Aorta (tissue), 5 donors: ENCODE measurements at regions not wholly inside any gene's neighbourhood (a gene's known extent, or its start where the extent isn't known, plus 50 kb on each side); places are given as distances from the start of the nearest gene placed in this dataset.
A peak's percentile ranks its signal among the peaks of the same experiment; 100 is the strongest.

ENCODE experiments used
- ATAC-seq: fragments of 200-7000 bp; cut with Tn5 transposase; one replicate; pipeline ENCODE4 v1.9.1; 2022; ENCODE audit warnings: moderate library complexity; ENCODE audit not compliant: low FRiP score
- DNase-seq, 2 donors: peaks; one replicate each; pipeline ENCODE4 v3.0.0-alpha.2; 2020
- H3K27ac ChIP-seq, 2 donors: one replicate each; pipeline ENCODE4 v1.5.1; 2013; ENCODE audit warnings: low read length in 2 of 2, mild to moderate bottlenecking in 2 of 2, moderate library complexity in 2 of 2, control low read depth in 1 of 2, inconsistent platforms in 1 of 2, low read depth in 1 of 2
- H3K27me3 ChIP-seq, 2 donors: one replicate each; pipeline ENCODE4 v1.6.1; 2013; ENCODE audit warnings: control low read depth in 1 of 2, low read length in 1 of 2, mild to moderate bottlenecking in 1 of 2, moderate library complexity in 1 of 2; ENCODE audit not compliant: insufficient read depth in 2 of 2, control insufficient read depth in 1 of 2
- H3K36me3 ChIP-seq, 2 donors: one replicate each; pipeline ENCODE4 v1.6.1; 2013; ENCODE audit warnings: control low read depth in 1 of 2, low read length in 1 of 2, mild to moderate bottlenecking in 1 of 2; ENCODE audit not compliant: insufficient read depth in 2 of 2, control insufficient read depth in 1 of 2
- H3K4me1 ChIP-seq, 2 donors: one replicate each; pipeline ENCODE4 v1.6.1; 2013; ENCODE audit warnings: low read length in 2 of 2, control low read depth in 1 of 2, mild to moderate bottlenecking in 1 of 2, moderate library complexity in 1 of 2; ENCODE audit not compliant: insufficient read depth in 2 of 2, control insufficient read depth in 1 of 2
- H3K4me3 ChIP-seq, 2 donors: one replicate each; pipeline ENCODE4 v1.5.1; 2013; ENCODE audit warnings: low read length in 2 of 2, control low read depth in 1 of 2, mild to moderate bottlenecking in 1 of 2
- H3K9me3 ChIP-seq: one replicate; pipeline ENCODE4 v1.6.1; 2013; ENCODE audit warnings: mild to moderate bottlenecking, low read length; ENCODE audit not compliant: control insufficient read depth
- WGBS, 2 donors: extraction: QIAGEN DNeasy Blood & Tissue Kit; methylation state at CpG; one replicate each; pipeline ENCODE4 v1.1.7; 2013; 5-methylcytosine and 5-hydroxymethylcytosine counted together
- intact Hi-C, 2 donors: fragments of 100-400 bp; cut with DNase I; formaldehyde crosslinking; loops; one replicate each; pipeline versions ENCODE4 v1.14.2 to v1.15.0; 2022
- donor health status: healthy with polysubstance abuse.
- donor health status: Bipolar disorder and iron deficiency.
- donor health status: DM: no; HTN: no; CAD: no.
- donor health status: DM: no; HTN: no; CAD: no.
- donor health status: DM: yes; HTN: yes; CAD: no.

DNA sequence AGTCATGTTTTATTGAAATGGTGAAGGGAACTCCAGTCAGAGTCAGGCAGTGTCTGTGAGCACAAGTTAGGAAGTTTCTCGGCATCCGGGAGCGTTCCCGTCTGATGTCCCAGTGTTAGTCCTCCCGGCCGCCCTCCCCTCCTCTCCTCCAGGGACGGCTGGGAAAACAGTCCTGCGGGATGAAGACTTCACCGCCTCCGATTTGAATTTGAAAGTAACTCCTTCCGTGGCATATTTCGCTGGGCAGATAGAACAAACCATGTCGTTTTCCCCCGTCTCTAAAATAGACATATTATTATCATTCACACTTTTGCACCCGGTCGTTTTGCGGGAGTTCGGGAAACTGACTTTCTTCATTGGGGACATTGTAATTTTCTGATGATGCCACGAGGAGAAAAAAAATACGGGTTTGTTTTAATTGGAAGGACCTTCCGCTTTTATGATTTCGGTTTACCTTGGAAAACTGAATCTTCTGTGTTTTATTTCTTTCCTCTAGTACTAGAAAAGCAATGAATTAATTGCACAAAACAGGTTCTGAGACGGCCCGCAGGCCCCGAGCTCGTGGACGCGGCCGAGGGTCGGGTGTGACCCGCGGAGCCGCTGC lies 76.6 kb downstream of the ZIC5 start:
- H3K4me1 ChIP-seq: no peaks in the 10 kb centered on the region
- peaks cover 0 to 3% of the 10 kb centered on the region in 2 donors for H3K27me3 ChIP-seq
- intact Hi-C loops: no loop called here
- ATAC-seq (no peak), DNase-seq (no peak)
- WGBS, 2 donors: 9 to 11% methylated on average over 33 of the region's 33 CpGs
- H3K9me3 ChIP-seq: no peaks in the 10 kb centered on the region
- no peak overlapping the region for H3K27ac ChIP-seq
- peak overlapping the region; percentile 0 to 27 for H3K4me3 ChIP-seq
- H3K36me3 ChIP-seq: no peaks in the 10 kb centered on the region

DNA sequence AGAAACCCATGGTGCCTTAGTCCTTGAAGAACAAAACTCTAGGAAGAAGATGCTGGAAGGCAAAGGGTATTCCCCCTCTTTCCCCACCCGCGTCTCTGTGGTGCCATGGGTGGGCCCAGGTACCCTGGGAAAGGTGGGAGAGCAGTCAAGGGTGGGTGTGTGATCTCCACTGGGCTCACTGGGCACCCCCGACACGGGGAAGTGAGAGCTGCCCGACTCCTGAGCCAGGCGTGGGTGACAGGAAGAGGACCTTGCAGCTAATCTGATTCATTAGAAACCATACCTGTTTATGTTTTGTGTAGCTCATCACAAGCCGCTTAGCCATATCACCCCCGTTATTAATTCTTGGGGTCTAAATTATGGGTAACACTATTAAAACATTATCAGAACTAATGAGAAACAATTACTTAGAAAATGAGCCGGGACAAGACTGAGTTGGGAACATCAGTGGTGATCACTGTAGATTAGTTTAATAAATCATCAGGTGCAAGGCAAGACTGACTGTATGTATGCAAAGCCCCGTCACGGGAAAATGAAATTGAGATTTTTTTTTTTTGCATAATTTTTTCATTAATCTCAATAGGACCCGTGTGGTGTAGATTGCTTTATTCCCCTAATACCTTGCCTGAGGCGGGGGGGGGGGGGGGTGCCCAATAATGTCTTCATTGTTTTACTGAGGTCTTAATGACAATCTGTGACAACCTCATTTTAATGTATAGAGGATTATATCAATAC lies 77.3 kb downstream of the ZIC5 start:
- intact Hi-C loops: no loop called here
- Histone ChIP-seq H3K27ac (no peak overlapping the region), H3K27me3 (peaks cover 0 to 3% of the 10 kb centered on the region in 2 donors)

DNA sequence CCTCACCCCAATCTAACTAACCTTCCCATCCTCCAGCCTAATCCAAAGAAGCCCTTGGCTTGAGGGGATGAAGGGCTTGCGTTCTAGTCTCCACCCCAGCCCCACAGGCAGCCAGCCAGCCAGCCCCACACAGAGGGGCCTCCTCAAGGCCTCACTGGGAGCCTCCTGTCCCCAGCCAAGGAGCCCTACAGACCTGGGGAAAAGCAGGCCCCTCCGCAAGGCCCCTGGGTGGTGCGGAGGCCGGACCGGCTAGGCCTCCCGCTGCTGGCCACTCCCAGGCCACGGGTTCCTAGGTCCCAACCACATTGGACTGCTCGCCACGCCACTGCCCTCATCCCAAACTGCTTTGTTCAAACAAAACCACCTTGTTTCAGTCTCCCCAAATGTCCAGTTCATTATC lies 78.0 kb downstream of the ZIC5 start:
- intact Hi-C loops: no loop called here
- Histone ChIP-seq H3K27me3 (peaks cover 0 to 3% of the 10 kb centered on the region in 2 donors), H3K36me3 (no peaks in the 10 kb centered on the region), H3K9me3 (no peaks in the 10 kb centered on the region), H3K27ac (no peak overlapping the region), H3K4me1 (no peaks in the 10 kb centered on the region), H3K4me3 (no peak overlapping the region)
- ATAC-seq: peak; percentile 31
- DNase-seq: no peak
- 92 to 99% methylated on average over 9 of the region's 9 CpGs for WGBS, 2 donors

More for the DNA sequence above, 77.3 kb downstream of the ZIC5 start:
- no peak for ATAC-seq
- Histone ChIP-seq H3K36me3 (no peaks in the 10 kb centered on the region), H3K4me1 (no peaks in the 10 kb centered on the region), H3K9me3 (no peaks in the 10 kb centered on the region), H3K4me3 (no peak overlapping the region)
- WGBS, 2 donors: 87 to 88% methylated on average over 13 of the region's 13 CpGs
- DNase-seq: no peak

DNA sequence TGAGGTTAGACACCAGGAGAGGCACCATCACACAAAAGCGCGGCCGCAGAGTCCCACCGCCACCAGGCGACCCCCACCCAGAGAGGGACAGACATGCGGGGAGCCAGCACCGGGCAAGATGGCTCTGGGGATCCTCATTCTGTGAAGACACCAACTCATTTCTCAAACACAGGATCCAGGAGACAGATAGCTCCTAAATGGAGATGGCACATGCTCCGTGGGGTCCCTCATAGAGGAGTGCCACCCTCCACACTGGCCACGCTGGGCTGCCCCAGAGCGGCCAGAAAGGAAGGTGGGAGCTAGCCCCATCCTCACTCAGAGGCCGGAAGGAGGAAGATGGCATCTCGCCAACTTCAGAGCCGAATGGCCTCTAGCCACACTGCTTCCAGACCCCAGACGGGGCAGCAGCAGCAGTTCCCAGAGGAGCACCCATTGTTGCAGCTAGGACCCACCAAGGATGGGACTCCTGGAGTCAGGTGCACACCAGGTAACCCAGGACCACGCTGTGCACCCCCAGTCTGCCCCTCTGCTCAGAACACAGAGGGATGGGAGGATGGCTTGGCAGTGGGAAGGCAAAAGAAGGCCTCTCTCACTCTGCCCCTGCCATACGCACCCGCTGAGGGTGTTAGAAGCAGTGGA lies 78.6 kb downstream of the ZIC5 start:
- intact Hi-C loops: no loop called here
- Histone ChIP-seq H3K36me3 (no peaks in the 10 kb centered on the region), H3K4me3 (no peak overlapping the region), H3K27me3 (peaks cover 0 to 3% of the 10 kb centered on the region in 2 donors), H3K27ac (no peak overlapping the region), H3K9me3 (no peaks in the 10 kb centered on the region), H3K4me1 (no peaks in the 10 kb centered on the region)
- 81 to 88% methylated on average over 17 of the region's 17 CpGs for WGBS, 2 donors
- ATAC-seq (peak; percentile 34), DNase-seq (no peak)

DNA sequence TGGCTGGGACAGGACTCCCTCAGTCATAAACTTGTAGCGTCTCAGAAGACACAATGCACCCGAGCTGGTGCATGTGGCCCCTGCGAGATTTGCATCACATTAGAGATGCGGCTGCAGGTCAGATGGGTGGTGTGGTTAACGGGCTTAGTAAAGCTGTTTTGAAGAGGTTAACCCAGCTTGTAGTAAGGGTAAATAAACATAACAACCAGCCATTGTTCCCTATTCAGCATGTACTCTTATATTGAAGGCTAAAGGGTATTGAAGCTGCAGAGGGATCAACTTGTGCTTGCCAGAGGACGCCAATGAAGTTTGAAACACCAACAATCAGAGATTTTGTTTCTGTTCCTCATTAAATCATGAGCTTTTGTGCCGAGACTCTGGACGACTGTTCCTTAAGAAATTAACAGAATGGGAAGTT lies 79.4 kb downstream of the ZIC5 start:
- intact Hi-C loops: no loop called here
- Histone ChIP-seq H3K36me3 (no peaks in the 10 kb centered on the region), H3K27me3 (peaks cover 0 to 3% of the 10 kb centered on the region in 2 donors), H3K4me3 (no peak overlapping the region), H3K27ac (no peak overlapping the region), H3K9me3 (no peaks in the 10 kb centered on the region), H3K4me1 (no peaks in the 10 kb centered on the region)
- WGBS, 2 donors: 73 to 74% methylated on average over 8 of the region's 8 CpGs
- no peak for ATAC-seq
- no peak for DNase-seq

DNA sequence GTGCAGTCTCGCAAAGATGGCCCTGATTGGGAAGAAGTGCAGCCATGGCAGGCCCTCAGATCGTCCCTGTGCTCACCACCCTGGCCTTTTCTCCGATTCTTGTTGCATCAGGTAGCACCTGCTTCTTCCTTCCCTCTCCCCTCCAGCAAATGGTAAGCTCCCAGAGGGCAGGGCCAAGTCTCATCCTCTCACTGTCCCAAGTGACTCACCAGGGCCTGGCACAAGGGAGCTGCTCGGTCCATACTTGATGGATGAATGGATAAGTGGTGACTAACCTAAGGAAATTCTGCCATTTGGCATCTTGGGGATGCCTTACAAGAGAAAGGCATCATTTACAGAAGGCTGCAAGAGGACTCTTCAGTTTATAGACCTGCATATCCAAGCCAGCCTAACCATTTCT lies 84.9 kb downstream of the ZIC5 start:
- intact Hi-C loops: no loop called here
- H3K4me1 ChIP-seq: no peaks in the 10 kb centered on the region
- H3K4me3 ChIP-seq: no peak overlapping the region
- H3K27me3 ChIP-seq: no peaks in the 10 kb centered on the region
- no peaks in the 10 kb centered on the region for H3K9me3 ChIP-seq
- H3K36me3 ChIP-seq: no peaks in the 10 kb centered on the region
- no peak for ATAC-seq
- 93 to 95% methylated on average over 4 of the region's 4 CpGs for WGBS, 2 donors
- no peak overlapping the region for H3K27ac ChIP-seq
- DNase-seq: no peak

DNA sequence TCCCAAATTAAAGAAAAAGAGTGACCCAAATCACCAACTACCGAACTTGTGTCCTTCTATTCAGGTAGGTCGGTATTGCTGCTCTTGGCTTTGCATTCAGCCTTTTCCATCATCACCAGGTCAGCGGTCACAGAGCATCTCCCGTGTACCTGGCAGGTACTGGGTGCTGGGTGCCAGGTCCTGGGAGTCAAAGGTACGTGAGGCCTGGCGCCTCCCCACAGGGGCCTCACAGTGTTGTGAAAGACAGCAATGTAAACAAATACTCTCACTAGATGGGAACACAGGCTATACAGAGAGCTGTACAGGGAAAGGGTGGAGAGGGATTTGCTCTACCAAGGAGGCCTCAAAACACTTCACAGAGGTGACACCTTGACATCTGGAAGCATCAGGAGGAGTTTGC lies 86.7 kb downstream of the ZIC5 start:
- H3K36me3 ChIP-seq: no peaks in the 10 kb centered on the region
- H3K4me3 ChIP-seq: no peak overlapping the region
- no peak for ATAC-seq
- no peak for DNase-seq
- H3K27me3 ChIP-seq: no peaks in the 10 kb centered on the region
- H3K9me3 ChIP-seq: no peaks in the 10 kb centered on the region
- WGBS, 2 donors: 72 to 84% methylated on average over 6 of the region's 6 CpGs
- H3K27ac ChIP-seq: no peak overlapping the region
- intact Hi-C loops: no loop called here
- H3K4me1 ChIP-seq: no peaks in the 10 kb centered on the region

DNA sequence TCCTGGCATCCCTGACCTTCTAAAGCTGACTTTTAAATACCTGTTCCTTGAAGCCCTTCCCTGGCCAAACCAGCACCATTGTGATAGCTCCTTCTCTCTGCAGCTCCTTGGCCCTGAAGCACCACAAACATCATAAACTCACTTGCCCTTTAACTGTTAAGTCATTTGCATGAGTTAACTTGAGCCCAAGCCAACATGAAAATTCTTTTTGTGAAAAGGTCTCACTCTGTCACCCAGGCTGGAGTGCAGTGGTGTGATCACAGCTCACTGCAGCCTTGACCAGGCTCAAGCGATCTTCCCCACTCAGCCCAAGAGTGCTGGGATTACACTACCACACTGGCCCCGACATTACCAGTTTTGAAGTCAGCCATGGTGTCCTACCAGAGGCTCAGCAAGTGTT lies 87.8 kb downstream of the ZIC5 start:
- no peak for DNase-seq
- no peak overlapping the region for H3K27ac ChIP-seq
- H3K36me3 ChIP-seq: no peaks in the 10 kb centered on the region
- no peaks in the 10 kb centered on the region for H3K27me3 ChIP-seq
- intact Hi-C loops: no loop called here
- 92 to 96% methylated on average over 2 of the region's 2 CpGs for WGBS, 2 donors
- ATAC-seq: no peak
- no peaks in the 10 kb centered on the region for H3K4me1 ChIP-seq
- no peak overlapping the region for H3K4me3 ChIP-seq
- no peaks in the 10 kb centered on the region for H3K9me3 ChIP-seq
